Astrocyte of the hippocampus (primary cell): ENCODE measurements at regions not wholly inside any gene's neighbourhood (a gene's known extent, or its start where the extent isn't known, plus 50 kb on each side); places are given as distances from the start of the nearest gene placed in this dataset.
"Not testable (repeated sequence)": the region's sequence is repeated elsewhere in the genome, so short reads cannot be mapped to it uniquely, and the experiment has no call there.

Experiments used
- DNase-seq: peaks from one replicate; pipeline ENCODE4 v3.0.0; 2011; ENCODE audit warnings: low read depth, low spot score

GRCh38 chr3:63096248-63097058 lies 181.7 kb upstream of the SYNPR start:
- DNase-seq, result no peak

- no peak for DNase-seq
Measured at GRCh38 chr3:63097396-63097795, 180.7 kb upstream of the SYNPR start.

GRCh38 chr3:63116922-63117321 lies 161.2 kb upstream of the SYNPR start:
- no peak for DNase-seq

- no peak for DNase-seq
Measured at GRCh38 chr3:63124090-63124489, 154.0 kb upstream of the SYNPR start.

GRCh38 chr3:63126530-63126929 lies 151.6 kb upstream of the SYNPR start:
- no peak for DNase-seq

- no peak for DNase-seq
Measured at GRCh38 chr3:63128380-63128779, 149.7 kb upstream of the SYNPR start.

GRCh38 chr3:63130625-63131024 lies 147.5 kb upstream of the SYNPR start:
- no peak for DNase-seq

GRCh38 chr3:63132461-63133250 lies 145.5 kb upstream of the SYNPR start:
- DNase-seq, result peak; percentile 27

- DNase-seq, result peak; percentile 61
Measured at GRCh38 chr3:63135367-63135766, 142.7 kb upstream of the SYNPR start.

GRCh38 chr3:63136249-63136648 lies 141.9 kb upstream of the SYNPR start:
- DNase-seq, result not testable (repeated sequence)

GRCh38 chr3:63142681-63143080 lies 135.4 kb upstream of the SYNPR start:
- DNase-seq, result no peak

- DNase-seq, result no peak
Measured at GRCh38 chr3:63146154-63146553, 132.0 kb upstream of the SYNPR start.

GRCh38 chr3:63150880-63151279 lies 127.2 kb upstream of the SYNPR start:
- no peak for DNase-seq

- no peak for DNase-seq
Measured at GRCh38 chr3:63151897-63152296, 126.2 kb upstream of the SYNPR start.

- DNase-seq, result no peak
Measured at GRCh38 chr3:63159764-63160163, 118.3 kb upstream of the SYNPR start.

- DNase-seq, result no peak
Measured at GRCh38 chr3:63167113-63167512, 111.0 kb upstream of the SYNPR start.

GRCh38 chr3:63168179-63168578 lies 109.9 kb upstream of the SYNPR start:
- no peak for DNase-seq

- no peak for DNase-seq
Measured at GRCh38 chr3:63179862-63180522, 98.1 kb upstream of the SYNPR start.

- no peak for DNase-seq
Measured at GRCh38 chr3:63192248-63192647, 85.9 kb upstream of the SYNPR start.

GRCh38 chr3:63193647-63194046 lies 84.5 kb upstream of the SYNPR start:
- peak; percentile 61 for DNase-seq

GRCh38 chr3:63199606-63200005 lies 78.5 kb upstream of the SYNPR start:
- no peak for DNase-seq

GRCh38 chr3:63202529-63202928 lies 75.6 kb upstream of the SYNPR start:
- DNase-seq, result no peak
